ENCODE measurements at regions not wholly inside any gene's neighbourhood (a gene's known extent, or its start where the extent isn't known, plus 50 kb on each side); places are given as distances from the start of the nearest gene placed in this dataset.
A peak's percentile ranks its signal among the peaks of the same experiment; 100 is the strongest.
"Not testable (repeated sequence)": the region's sequence is repeated elsewhere in the genome, so short reads cannot be mapped to it uniquely, and the experiment has no call there.

DNA sequence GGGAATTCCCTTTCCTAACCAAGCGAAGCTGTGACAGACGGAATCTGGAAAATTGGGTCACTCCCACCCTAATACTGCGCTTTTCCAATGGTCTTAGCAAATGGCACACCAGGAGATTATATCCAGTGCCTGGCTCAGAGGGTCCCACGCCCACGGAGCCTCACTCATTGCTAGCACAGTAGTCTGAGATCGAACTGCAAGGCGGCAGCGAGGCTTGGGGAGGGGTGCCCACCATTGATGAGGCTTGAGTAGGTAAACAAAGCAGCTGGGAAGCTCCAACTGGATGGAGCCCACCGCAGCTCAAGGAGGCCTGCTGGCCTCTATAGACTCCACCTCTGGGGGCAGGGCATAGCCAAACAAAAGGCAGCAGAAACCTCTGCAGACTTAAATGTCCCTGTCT is 523.9 kb downstream of the KCNH5 start:
- DNase-seq (ENCODE audit: extremely low read depth in 1 of 11, low read depth in 9 of 11, low spot score in 4 of 11), result not testable (repeated sequence)

DNA sequence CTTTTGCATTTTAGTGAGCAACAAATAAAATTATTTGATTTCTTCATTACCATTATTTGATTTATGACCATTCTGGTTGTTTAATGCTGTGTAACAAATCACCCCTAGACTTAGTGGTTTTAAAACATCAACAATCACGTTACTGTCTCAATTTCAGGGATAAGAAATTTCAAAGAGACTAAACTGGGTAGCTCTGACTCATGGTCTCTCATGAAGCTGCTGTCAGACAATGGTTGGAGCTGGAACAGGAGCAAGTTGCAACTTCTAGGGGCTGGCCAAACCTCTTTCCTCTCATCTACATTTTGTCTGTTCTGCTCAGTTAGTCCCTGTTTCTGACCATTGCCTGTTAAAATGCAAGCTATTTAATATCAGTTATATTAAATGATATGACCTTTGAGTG is 517.0 kb downstream of the KCNH5 start:
- no peak for DNase-seq (ENCODE audit: extremely low read depth in 1 of 11, low read depth in 9 of 11, low spot score in 4 of 11)

DNA sequence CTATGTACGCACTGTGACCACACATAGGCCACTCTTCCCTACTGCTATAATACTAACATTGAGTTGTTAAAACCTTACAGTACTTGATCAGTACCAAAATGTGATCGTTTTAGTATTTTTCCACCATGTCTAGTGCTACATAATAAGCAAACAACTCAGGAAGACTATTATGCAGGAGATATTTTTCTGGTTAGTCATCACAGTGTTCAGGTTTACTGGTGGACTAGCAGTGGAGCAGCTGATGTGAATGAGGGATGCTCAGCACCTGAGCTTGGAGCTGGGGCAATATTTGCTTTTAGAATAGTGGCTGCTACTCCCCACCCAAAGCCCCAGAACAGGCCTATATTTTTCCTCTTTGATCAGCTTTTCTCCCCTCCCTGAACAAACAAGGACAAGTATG is 513.1 kb downstream of the KCNH5 start:
- DNase-seq (ENCODE audit: extremely low read depth in 1 of 11, low read depth in 9 of 11, low spot score in 4 of 11), result no peak

DNA sequence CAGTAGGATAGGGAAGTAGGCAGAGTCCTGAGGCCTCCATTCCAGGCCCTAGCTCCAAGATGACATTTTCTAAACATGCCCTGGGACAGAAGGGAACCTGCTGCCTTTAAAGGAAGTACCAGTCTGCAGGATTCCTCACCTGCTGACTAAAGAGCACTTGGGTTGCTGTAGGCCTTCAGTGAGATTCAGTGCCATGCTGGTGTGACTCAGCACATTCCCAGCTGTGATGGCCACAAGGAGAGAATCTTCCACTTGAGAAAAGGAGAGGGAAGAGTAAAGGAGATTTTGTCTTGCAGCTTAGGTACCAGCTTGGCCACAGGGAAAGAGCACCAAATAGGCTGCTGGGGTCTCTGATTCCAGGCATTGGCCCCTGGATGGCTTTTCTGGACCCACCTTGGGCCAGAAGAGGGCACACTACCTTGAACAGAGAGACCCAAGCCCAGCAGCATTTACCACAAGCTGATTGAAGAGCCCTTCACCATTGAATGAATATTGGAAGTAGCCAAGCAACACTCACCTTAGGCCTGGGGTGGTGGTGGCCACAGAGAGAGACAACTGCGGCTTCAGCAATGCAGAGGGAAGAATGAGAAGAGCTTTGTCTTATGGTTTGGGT is 498.3 kb downstream of the KCNH5 start:
- DNase-seq (ENCODE audit: extremely low read depth in 1 of 11, low read depth in 9 of 11, low spot score in 4 of 11), result no peak

DNA sequence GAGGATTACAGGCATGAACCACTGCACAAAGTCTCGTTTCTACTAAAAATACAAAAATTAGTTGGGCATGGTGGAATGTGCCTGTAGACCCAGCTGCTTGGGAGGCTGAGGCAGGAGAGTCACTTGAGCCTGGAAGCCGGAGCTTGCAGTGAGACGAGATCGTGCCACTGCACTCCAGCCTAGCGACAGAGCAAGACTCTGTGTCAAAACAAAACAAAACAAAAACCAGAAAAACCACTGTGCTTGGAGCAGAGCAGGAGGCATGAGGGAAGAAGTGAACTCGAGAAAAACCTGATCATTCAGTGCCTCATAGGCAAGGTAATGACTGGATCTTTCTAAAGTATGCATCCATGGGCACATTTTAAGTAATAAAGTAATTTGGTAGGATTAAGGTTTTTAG is 487.8 kb downstream of the KCNH5 start:
- no peak for DNase-seq (ENCODE audit: extremely low read depth in 1 of 11, low read depth in 9 of 11, low spot score in 4 of 11)

DNA sequence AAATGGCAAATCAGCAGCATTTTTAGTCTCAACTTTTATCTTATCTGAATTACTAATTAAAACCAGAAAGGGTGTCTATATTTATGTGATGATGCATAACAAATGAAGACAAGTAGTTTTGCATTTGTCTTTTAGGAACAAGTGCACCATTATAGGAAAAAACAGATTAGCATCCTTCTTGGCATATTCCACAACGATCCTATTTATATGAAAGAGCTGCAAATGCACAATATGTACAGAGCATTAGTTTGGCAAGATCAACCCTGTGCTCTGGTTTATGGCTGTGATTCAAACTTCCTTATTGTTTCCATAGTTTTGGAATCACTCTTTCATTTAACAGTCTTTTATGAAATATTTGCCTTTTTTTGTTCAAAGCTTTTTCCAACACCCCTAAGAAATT is 486.8 kb downstream of the KCNH5 start:
- no peak for DNase-seq (ENCODE audit: extremely low read depth in 1 of 11, low read depth in 9 of 11, low spot score in 4 of 11)

DNA sequence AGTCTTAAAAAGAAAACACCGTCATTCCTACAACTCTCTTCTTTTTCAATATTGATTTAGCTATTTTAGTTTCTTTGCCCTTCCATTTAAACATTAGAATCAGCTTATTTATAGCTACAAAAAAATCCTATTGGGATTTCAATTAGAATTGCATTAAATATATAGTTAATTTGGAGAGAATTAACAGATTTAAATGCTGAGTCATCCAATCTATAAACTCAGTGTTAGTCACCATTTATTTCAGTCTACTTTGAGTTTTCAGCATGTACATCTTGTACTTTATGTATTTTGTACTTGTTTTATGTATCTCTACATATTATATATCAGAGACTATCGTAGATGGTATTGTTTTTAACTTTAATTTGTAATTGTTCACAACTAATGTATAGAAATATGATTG is 460.0 kb downstream of the KCNH5 start:
- DNase-seq (ENCODE audit: extremely low read depth in 1 of 11, low read depth in 9 of 11, low spot score in 4 of 11), result no peak

DNA sequence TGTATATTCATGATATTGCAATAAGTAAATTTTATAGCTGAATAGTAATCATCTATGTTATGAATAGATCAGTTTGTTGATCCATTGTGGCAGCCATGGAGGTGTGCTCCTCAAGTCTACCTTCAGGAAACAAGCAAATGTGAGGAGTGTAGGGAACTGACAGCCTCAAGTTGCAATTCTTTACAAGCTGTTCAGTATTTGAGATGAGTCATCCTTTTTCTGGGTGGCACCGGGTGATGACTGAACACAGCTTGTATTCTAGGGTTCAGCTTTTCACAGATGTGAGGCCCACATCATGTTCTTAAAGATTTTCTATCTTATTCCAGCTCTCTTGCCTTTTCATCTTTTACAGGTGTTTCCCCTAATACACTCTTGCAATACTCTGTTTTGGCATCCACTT is 452.4 kb downstream of the KCNH5 start:
- DNase-seq (ENCODE audit: extremely low read depth in 1 of 11, low read depth in 9 of 11, low spot score in 4 of 11), result no peak

DNA sequence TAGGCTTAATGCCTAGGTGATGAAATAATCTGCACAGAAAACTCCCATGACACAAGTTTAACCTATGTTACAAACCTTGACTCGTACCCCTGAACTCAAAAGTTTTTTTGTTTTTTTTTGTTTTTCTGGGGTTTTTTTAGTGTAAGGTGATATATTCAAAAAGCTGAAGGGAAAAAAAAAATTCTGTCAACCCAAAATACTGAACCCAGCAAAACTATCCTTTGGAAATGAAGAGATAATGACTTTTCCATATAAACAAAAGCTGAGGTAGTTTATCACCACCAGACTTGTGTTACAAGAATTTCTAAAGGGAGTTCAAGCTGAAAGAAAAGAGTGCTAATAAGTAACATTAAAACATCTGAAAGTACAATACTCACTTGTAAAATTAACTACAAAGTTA is 448.1 kb downstream of the KCNH5 start:
- DNase-seq (ENCODE audit: extremely low read depth in 1 of 11, low read depth in 9 of 11, low spot score in 4 of 11), result no peak

DNA sequence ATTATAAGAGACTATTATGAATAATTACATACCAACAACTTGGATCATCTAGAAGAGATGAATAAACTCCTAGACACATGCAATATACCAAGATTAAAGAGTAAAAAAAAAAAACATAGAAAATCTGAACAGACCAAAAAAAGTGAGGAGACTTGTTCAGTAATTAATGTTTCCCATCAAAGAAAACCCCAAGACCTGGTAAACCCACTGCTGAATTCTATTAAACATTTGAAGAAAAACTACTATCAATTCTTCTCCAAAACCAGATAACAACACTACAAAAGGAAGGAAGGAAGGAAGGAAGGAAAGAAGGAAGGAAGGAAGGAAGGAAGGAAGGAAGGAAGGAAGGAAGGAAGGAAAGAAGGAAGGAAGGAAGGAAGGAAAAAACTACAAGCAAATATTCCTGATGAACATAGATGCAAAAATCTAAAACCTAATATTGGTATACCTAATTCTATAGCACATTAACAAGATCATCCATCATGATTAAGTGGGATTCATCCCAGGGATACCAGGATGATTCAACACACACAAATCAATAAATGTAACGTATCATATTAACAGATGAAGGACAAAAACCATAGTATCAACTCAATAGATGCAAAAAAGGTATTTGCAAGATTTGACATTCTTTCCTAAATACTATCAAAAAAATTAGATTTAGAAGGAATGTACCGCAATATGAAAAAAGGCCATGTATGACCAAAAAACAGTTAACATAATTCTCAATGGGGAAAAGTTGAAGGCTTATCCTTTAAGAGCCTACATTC is 445.5 kb downstream of the KCNH5 start:
- DNase-seq (ENCODE audit: extremely low read depth in 1 of 11, low read depth in 9 of 11, low spot score in 4 of 11), result no peak

DNA sequence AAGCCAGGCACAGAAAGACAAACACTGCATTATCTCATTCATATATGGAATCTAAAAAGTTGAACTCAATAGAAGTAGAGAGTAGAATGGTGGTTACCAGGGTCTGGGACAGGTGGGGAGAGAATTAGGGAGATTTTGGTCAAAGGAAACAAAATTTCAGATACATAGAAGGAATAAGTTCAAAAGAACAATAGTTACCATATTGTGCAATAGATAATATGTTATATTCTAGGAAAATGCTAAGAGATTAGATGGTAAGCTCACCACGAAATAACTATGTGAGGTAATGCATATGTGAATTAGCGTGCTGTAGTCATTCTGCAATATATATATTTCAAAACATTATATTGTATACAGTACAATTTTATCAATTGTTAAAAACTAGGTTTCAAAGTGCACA is 442.5 kb downstream of the KCNH5 start:
- no peak for DNase-seq (ENCODE audit: extremely low read depth in 1 of 11, low read depth in 9 of 11, low spot score in 4 of 11)

DNA sequence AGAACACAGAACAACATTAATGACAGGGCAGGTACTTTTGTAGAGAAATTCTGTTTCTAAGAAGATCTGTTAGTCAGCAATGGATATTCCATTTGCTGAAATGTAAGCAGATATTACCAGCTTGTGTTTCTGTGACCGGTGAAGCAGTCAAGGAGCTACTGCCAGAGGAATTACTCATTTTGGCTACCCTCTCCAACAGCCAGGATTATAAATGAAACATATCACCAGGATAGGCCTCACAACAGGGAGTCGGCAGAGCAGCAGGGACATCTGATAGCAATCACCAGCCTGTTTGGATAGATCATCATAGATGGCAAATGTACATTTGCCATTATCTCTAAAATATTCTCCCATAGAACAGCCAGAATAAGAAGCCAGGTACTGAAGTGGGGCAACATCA is 440.7 kb downstream of the KCNH5 start:
- no peak for DNase-seq (ENCODE audit: extremely low read depth in 1 of 11, low read depth in 9 of 11, low spot score in 4 of 11)

DNA sequence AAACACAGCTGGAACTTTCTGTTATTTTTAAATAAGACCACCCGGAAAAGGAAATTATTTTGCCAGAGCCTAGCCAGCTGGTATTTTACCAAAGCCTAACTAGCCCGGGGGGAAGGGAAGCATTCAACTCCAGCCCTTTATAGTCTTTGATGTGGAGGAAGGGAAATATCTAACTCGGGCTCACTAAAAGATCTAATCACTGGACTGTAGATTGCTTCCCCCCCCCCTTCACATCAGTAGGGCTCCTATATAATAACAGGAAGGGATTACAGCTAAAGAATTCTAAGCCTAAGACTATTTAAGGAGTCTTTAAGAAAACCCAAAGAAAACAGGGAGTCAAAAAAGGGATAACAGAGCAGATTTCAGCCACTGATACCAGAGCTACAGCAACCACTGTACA is 431.1 kb downstream of the KCNH5 start:
- DNase-seq (ENCODE audit: extremely low read depth in 1 of 11, low read depth in 9 of 11, low spot score in 4 of 11), result peak in 1 of 11 donors; percentile 7

DNA sequence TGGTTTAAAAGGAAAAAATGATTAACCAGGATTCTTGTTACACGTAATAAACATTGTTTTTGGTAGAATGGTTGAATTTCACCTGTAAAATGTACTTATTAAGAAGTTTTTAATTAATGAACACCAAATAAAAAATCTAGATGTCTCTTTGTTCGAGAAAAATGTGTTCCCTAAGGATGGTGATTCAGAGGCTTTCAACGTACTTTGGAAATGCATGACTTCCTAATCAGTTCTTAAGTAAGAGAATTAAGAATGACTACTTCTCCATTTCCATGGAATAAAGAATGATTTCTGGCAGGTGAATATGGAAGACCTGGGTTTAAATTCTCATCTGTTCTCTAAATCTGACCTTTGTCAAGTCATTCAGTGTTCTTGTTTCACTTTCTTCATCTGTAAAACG is 428.6 kb downstream of the KCNH5 start:
- no peak for DNase-seq (ENCODE audit: extremely low read depth in 1 of 11, low read depth in 9 of 11, low spot score in 4 of 11)

DNA sequence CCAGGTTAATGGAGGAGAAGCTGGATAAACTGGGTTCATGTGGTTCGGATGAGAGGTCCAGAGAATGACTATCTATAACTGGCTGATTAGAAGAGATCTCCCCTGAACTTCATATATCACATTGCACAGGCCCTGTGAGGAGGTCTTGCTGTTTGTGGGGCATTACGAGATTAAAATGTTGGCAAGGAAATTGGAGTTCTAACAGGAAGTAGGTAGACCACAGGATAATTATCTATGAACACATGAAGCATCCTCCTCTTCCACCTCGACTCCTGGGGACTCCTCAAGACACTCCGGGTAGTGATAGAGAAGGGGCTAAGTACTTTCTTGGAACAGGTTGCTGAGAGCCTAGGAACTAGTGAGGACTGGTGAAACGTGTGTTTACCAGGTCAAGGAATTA is 418.8 kb downstream of the KCNH5 start:
- DNase-seq (ENCODE audit: extremely low read depth in 1 of 11, low read depth in 9 of 11, low spot score in 4 of 11), result no peak

DNA sequence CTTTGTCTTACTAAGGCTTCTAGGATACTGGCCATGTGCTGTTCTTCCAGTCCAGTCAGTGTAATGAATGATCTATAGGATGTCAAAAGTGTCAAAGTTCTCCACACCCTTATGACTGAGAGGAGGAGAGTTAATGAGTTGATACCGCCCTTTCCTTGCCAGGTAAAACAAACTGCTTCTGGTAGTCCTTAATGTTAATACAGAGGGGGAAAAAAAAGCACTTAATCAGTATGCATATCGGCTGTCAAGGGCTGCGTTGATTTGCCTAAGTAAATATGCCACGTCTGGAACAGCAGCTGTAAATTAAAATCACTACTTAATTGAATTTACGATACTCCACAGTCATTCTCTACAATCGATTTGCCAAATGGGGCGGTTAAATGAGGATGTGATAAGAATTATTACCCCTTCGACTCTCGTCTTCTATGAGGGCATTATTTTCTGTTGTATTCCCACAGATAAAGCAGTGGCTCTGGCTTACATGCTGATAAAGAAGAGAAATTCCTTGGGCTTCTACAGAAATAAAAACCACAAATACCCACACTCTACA is 416.0 kb downstream of the KCNH5 start:
- DNase-seq (ENCODE audit: extremely low read depth in 1 of 11, low read depth in 9 of 11, low spot score in 4 of 11), result peak in 1 of 11 donors; percentile 8

DNA sequence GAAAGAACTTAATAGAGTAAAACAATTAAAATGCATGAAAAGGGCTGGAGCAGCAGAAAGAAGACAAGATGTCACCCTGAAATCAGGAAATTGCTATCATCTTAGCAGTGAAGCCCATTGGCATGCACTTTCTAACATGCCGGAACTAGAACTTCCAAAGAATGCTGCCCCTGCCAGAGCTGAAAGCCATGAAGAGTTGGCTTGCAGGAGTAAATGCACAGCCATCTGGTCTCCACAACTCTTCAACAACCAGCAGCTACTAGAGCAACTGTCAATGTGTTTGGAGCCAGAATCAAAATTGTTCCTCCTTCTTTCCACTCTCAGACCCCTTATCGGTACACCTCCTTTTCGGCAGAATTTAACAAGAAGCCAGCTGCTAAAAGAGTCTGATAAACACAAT is 414.1 kb downstream of the KCNH5 start:
- DNase-seq (ENCODE audit: extremely low read depth in 1 of 11, low read depth in 9 of 11, low spot score in 4 of 11), result no peak

DNA sequence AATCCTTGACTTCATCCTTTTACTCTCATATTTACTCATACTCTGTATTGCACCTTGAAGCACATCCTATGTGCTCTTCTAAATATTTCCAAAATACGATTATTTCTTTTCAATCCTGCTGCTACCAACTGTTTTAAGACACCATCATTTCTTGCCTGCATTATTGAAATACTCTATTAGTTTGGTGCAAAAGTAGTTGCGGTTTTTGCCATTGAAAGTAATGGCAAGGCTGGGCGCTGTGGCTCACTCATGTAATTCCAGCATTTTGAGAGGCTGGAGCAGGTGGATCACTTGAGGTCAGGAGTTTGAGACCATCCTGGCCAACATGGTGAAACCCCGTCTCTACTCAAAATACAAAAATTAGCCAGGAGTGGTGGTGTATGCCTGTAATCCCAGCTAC is 412.5 kb downstream of the KCNH5 start:
- no peak for DNase-seq (ENCODE audit: extremely low read depth in 1 of 11, low read depth in 9 of 11, low spot score in 4 of 11)

DNA sequence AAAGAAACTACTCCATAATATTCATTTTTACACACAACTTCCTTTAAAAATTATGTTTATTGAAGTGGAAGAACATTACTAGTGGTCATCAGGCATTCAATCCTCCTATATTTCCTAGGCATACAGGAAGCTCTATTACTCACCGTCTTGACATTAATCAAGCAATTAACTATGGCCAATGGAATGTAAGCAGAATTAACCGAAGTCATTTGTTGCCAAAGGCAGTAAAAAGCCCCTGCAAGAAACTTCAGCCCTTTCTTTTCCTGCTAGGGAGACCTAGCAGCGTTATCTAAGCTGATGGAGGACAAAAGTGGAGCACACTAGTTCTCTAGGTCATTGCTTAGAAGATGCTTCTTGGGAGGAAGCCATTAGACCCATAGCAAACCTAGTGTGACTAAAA is 399.6 kb downstream of the KCNH5 start:
- no peak for DNase-seq (ENCODE audit: extremely low read depth in 1 of 11, low read depth in 9 of 11, low spot score in 4 of 11)

Data from renal cortex interstitium (tissue), 11 donors.